K562 (cell line): ENCODE measurements at regions not wholly inside any gene's neighbourhood (a gene's known extent, or its start where the extent isn't known, plus 50 kb on each side); places are given as distances from the start of the nearest gene placed in this dataset.

ENCODE experiments used
- ATAC-seq: fragments of 200-7000 bp; cut with Tn5 transposase; 3 replicates; pipeline ENCODE4 v1.9.1; 2020; ENCODE audit warnings: moderate library complexity
- BruUV-seq: library from RNA; stranded (reverse); fragments of 400-500 nt; replicated peaks from 2 replicates; lab custom pipeline; 2021; lab: Mats Ljungman, UMichigan
- CTCF ChIA-PET: fragments of 300-600 bp; formaldehyde crosslinking; extraction: SDS; loops from one replicate; lab custom pipeline; 2021; ENCODE audit warnings: low intra/inter-chr PET ratio; lab: Yijun Ruan, JAX
- POLR2A ChIA-PET: fragments of 300-600, 350-650 bp; sonication (Branson Sonifier 250); formaldehyde crosslinking; extraction: SDS; loops from one replicate; lab custom pipeline; 2021; ENCODE audit warnings: antibody characterized with exemption, inconsistent platforms; lab: Yijun Ruan, JAX
- DNase-seq, 4 experiments: peaks; one replicate each; pipeline versions ENCODE4 v3.0.0 to v3.0.0-alpha.2; 2011 to 2018; ENCODE audit warnings: low spot score in 3 of 4, mixed read lengths in 3 of 4; ENCODE audit errors: extremely low read depth in 1 of 4
- FAIRE-seq: peaks from 2 replicates; lab custom pipeline; 2011; peaks lifted over from hg19 to GRCh38; lab: Jason Lieb, UNC
- H2AFZ ChIP-seq: 2 replicates; pipeline ENCODE4 v1.6.0; 2011; ENCODE audit warnings: low read depth, low read length, control low read depth, inconsistent platforms
- H3K27ac ChIP-seq: fragments of 200-600 bp; 3 replicates; pipeline ENCODE4 v1.8.0; 2011; ENCODE audit warnings: low read depth, mild to moderate bottlenecking, control low read depth, inconsistent platforms, low read length, moderate library complexity, mixed read lengths; ENCODE audit errors: extremely low read depth
- H3K27me3 ChIP-seq, 2 experiments: fragments of 300-600 bp in 1 of 2; 2 replicates in 1 of 2; 3 replicates in 1 of 2; pipeline versions ENCODE4 v1.6.0 to v1.8.0; 2011; ENCODE audit warnings: inconsistent platforms in 2 of 2, low read length in 2 of 2, mild to moderate bottlenecking in 1 of 2, mixed read lengths in 1 of 2, moderate library complexity in 1 of 2; ENCODE audit not compliant: control insufficient read depth in 2 of 2, insufficient read depth in 2 of 2
- H3K36me3 ChIP-seq: fragments of 300-600 bp; 3 replicates; pipeline ENCODE4 v1.8.0; 2011; ENCODE audit warnings: mild to moderate bottlenecking, low read length, inconsistent platforms; ENCODE audit not compliant: control insufficient read depth, insufficient read depth
- H3K4me1 ChIP-seq, 2 experiments: fragments of 200-600 bp in 1 of 2; replicated peaks in 1 of 2; 2 replicates in 1 of 2; 3 replicates in 1 of 2; pipeline versions ENCODE4 v1.5.1 to v1.8.0; 2011; ENCODE audit warnings: inconsistent platforms in 2 of 2, low read length in 2 of 2, mild to moderate bottlenecking in 1 of 2, mixed read lengths in 1 of 2, moderate library complexity in 1 of 2; ENCODE audit not compliant: control insufficient read depth in 2 of 2, insufficient read depth in 2 of 2
- H3K4me2 ChIP-seq: 2 replicates; pipeline ENCODE4 v1.6.1; 2011; ENCODE audit warnings: low read length, control low read depth, inconsistent platforms, mixed read lengths; ENCODE audit not compliant: insufficient read depth
- H3K4me3 ChIP-seq: fragments of 200-600 bp; sonication (generic), shearing (Covaris generic); 2 replicates; pipeline ENCODE4 v1.5.1; 2016; ENCODE audit warnings: control low read depth, inconsistent platforms
- H3K79me2 ChIP-seq: fragments of 200-600 bp; 3 replicates; pipeline ENCODE4 v1.8.0; 2011; ENCODE audit warnings: low read length, inconsistent platforms; ENCODE audit not compliant: control insufficient read depth, insufficient read depth
- H3K9ac ChIP-seq, 2 experiments: 2 replicates each; pipeline versions ENCODE4 v1.6.0 to v1.6.1; 2011; ENCODE audit warnings: low read depth in 2 of 2, low read length in 2 of 2, control low read depth in 1 of 2, inconsistent platforms in 1 of 2, mild to moderate bottlenecking in 1 of 2, mixed read lengths in 1 of 2; ENCODE audit not compliant: insufficient read depth in 1 of 2
- H3K9me1 ChIP-seq: one replicate; pipeline ENCODE4 v1.6.0; 2011; ENCODE audit warnings: inconsistent platforms, mild to moderate bottlenecking, low read length, moderate library complexity; ENCODE audit not compliant: control insufficient read depth, insufficient read depth
- H3K9me3 ChIP-seq: replicated peaks from 2 replicates; pipeline ENCODE4 v1.5.1; 2011; ENCODE audit warnings: low read depth, low read length, inconsistent platforms; ENCODE audit not compliant: control insufficient read depth, insufficient read depth
- H4K20me1 ChIP-seq: replicated peaks from 2 replicates; pipeline ENCODE4 v1.6.1; 2011; ENCODE audit warnings: low read length, inconsistent platforms, mixed read lengths; ENCODE audit not compliant: control insufficient read depth, insufficient read depth
- CBX3 ChIP-seq, 2 experiments: IDR thresholded peaks; 1 replicate in 1 of 2; 2 replicates in 1 of 2; pipeline ENCODE4 v1.6.1; 2012; ENCODE audit warnings: inconsistent platforms in 2 of 2, low read length in 2 of 2, borderline replicate concordance in 1 of 2, control low read depth in 1 of 2
- ERF ChIP-seq: fragments of 450-650 bp; formaldehyde crosslinking; IDR thresholded peaks from 2 replicates; pipeline ENCODE4 v1.4.0; 2020; ENCODE audit warnings: mild to moderate bottlenecking, mixed read lengths
- GATA2 ChIP-seq: sonication (generic); formaldehyde crosslinking; IDR thresholded peaks from 2 replicates; pipeline ENCODE4 v1.4.0; 2020; ENCODE audit warnings: mild to moderate bottlenecking, missing genetic modification reagents
- ILK ChIP-seq: fragments of 450-650 bp; IDR thresholded peaks from 2 replicates; pipeline ENCODE4 v1.6.1; 2016; ENCODE audit warnings: missing genetic modification characterization, low read depth, mild to moderate bottlenecking, missing compliant biosample characterization, moderate library complexity, borderline replicate concordance
- L3MBTL2 ChIP-seq: fragments of 450-650 bp; IDR thresholded peaks from 2 replicates; pipeline ENCODE4 v1.6.1; 2016; ENCODE audit warnings: mild to moderate bottlenecking, moderate library complexity
- MEF2A ChIP-seq: IDR thresholded peaks from 2 replicates; pipeline ENCODE4 v1.6.1; 2011; ENCODE audit warnings: low read depth, mild to moderate bottlenecking, low read length, moderate library complexity; ENCODE audit not compliant: control insufficient read depth
- MEIS2 ChIP-seq: fragments of 450-650 bp; IDR thresholded peaks from 2 replicates; pipeline ENCODE4 v1.6.1; 2014; ENCODE audit warnings: mild to moderate bottlenecking; ENCODE audit not compliant: partially characterized antibody
- MYC ChIP-seq, 2 experiments: fragments of 250-450 bp in 1 of 2; sonication (Bioruptor Pico) in 1 of 2; IDR thresholded peaks; 2 replicates each; pipeline versions ENCODE4 v1.5.1 to v1.6.1; 2012 to 2021; ENCODE audit warnings: low read depth in 2 of 2, borderline replicate concordance in 1 of 2, improper control_type of control experiment in 1 of 2, low read length in 1 of 2, mild to moderate bottlenecking in 1 of 2, moderate library complexity in 1 of 2
- NR2C1 ChIP-seq, 2 experiments: fragments of 450-650 bp; IDR thresholded peaks; 2 replicates each; pipeline ENCODE4 v1.6.1; 2017; ENCODE audit warnings: mild to moderate bottlenecking in 2 of 2, antibody characterized with exemption in 1 of 2, inconsistent platforms in 1 of 2, missing compliant biosample characterization in 1 of 2, missing genetic modification characterization in 1 of 2
- NRF1 ChIP-seq, 2 experiments: fragments of 450-650 bp; IDR thresholded peaks in 1 of 2; conservative IDR thresholded peaks in 1 of 2; 2 replicates each; pipeline ENCODE4 v1.6.1; 2014; ENCODE audit warnings: mild to moderate bottlenecking in 2 of 2
- TARDBP ChIP-seq: fragments of 450-650 bp; IDR thresholded peaks from 2 replicates; pipeline ENCODE4 v1.6.1; 2016
- ZNF76 ChIP-seq: fragments of 250-450 bp; sonication (Bioruptor Pico); IDR thresholded peaks from 2 replicates; pipeline ENCODE4 v1.4.0; 2020; ENCODE audit warnings: mild to moderate bottlenecking, moderate library complexity, borderline replicate concordance
- ZNF785 ChIP-seq: fragments of 250-450 bp; sonication (Bioruptor Pico); IDR thresholded peaks from 2 replicates; pipeline ENCODE4 v1.4.0; 2020; ENCODE audit warnings: mild to moderate bottlenecking
- ZNF79 ChIP-seq: fragments of 250-450 bp; sonication (Bioruptor Pico); IDR thresholded peaks from 2 replicates; pipeline ENCODE4 v1.4.0; 2020; ENCODE audit warnings: low read depth, mild to moderate bottlenecking, moderate library complexity
- ZNF830 ChIP-seq: fragments of 250-450 bp; sonication (Bioruptor Pico); IDR thresholded peaks from 2 replicates; pipeline ENCODE4 v1.5.0; 2021; ENCODE audit warnings: mild to moderate bottlenecking
- WGBS: fragments of 100-300 bp; shearing (Covaris generic); methylation state at CpG from one replicate; pipeline ENCODE4 v1.1.6; 2016; ENCODE audit warnings: low coverage, mixed read lengths; ENCODE audit not compliant: insufficient coverage; ENCODE audit errors: missing lambda C conversion rate; 5-methylcytosine and 5-hydroxymethylcytosine counted together
- in situ Hi-C: fragments of 300-500 bp; cut with MboI; formaldehyde crosslinking; loops from 4 replicates; pipeline ENCODE4 v1.15.0; 2018; ENCODE audit warnings: inconsistent platforms, mixed read lengths
- intact Hi-C: fragments of 100-400 bp; cut with micrococcal nuclease; formaldehyde crosslinking; loops from 2 replicates; pipeline ENCODE4 v1.14.2; 2022
- TF ChIP-seq, protein P1 (sequence below): sonication (generic); formaldehyde crosslinking; IDR thresholded peaks from 2 replicates; pipeline ENCODE4 v1.8.1; 2023; ENCODE audit warnings: mild to moderate bottlenecking, missing genetic modification reagents
- TF ChIP-seq, protein P2 (sequence below): sonication (generic); formaldehyde crosslinking; IDR thresholded peaks from 2 replicates; pipeline ENCODE4 v1.8.0; 2023; ENCODE audit warnings: mild to moderate bottlenecking, missing genetic modification reagents

DNA sequence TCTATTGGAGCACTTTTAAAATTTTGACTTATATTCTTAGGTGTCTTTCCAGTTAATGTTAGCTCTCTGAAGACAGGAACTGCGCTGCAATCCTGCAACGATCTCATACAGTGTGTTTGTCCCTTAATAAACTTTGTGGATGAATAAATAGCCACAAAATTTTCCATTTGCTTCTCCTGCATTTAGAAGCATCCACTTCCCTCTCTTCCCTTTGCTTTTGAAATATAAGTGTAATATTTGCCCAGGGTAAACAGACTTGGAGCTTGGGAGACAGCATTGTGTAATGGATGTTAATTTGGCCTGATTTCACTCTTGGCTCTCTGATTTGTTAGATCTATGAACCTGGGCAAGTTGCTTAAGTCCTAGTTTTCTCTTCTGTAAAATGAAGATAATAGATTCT is 58.2 kb upstream of the CD28 start:
- ChIA-PET POLR2A (no interaction called here), CTCF (no interaction called here)
- FAIRE-seq (no peak), DNase-seq (no peak), ATAC-seq (no peak)
- 0% methylated on average over 2 of the region's 2 CpGs for WGBS
- BruUV-seq = no TSS peak
- no peak overlapping the region for H3K9ac ChIP-seq
- no peak overlapping the region for H3K4me2 ChIP-seq
- H3K79me2 ChIP-seq = no peaks in the 10 kb centered on the region
- TF ChIP-seq ZNF76 (CRISPR knock-in tag) (no peak), ZNF79 (CRISPR knock-in tag) (no peak), TARDBP (no peak), CBX3 (IDR thresholded peaks at IDR 0.05; ENCODE audit: borderline replicate concordance in 1 of 2, low read length in 2 of 2) (no peak), MEIS2 (no peak), MEF2A (no peak), NR2C1 (IDR thresholded peaks at IDR 0.05) (no peak), NR2C1 (tag; IDR thresholded peaks at IDR 0.05) (no peak), ZNF785 (no peak), ZNF830 (CRISPR knock-in tag) (no peak), ERF (CRISPR knock-in tag) (no peak), MYC (IDR thresholded peaks at IDR 0.05; ENCODE audit: low read depth, low read length) (no peak), MYC (CRISPR knock-in tag; IDR thresholded peaks at IDR 0.05; ENCODE audit: borderline replicate concordance, low read depth) (no peak), L3MBTL2 (no peak), NRF1 (conservative IDR thresholded peaks at IDR 0.05 in 1 of 2, IDR thresholded peaks at IDR 0.05 in 1 of 2) (no peak), ILK (tag) (no peak), GATA2 (CRISPR knock-in tag) (no peak)
- TF ChIP-seq, protein P1, sequence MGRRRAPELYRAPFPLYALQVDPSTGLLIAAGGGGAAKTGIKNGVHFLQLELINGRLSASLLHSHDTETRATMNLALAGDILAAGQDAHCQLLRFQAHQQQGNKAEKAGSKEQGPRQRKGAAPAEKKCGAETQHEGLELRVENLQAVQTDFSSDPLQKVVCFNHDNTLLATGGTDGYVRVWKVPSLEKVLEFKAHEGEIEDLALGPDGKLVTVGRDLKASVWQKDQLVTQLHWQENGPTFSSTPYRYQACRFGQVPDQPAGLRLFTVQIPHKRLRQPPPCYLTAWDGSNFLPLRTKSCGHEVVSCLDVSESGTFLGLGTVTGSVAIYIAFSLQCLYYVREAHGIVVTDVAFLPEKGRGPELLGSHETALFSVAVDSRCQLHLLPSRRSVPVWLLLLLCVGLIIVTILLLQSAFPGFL (CRISPR knock-in tag) = no peak
- TF ChIP-seq, protein P2, sequence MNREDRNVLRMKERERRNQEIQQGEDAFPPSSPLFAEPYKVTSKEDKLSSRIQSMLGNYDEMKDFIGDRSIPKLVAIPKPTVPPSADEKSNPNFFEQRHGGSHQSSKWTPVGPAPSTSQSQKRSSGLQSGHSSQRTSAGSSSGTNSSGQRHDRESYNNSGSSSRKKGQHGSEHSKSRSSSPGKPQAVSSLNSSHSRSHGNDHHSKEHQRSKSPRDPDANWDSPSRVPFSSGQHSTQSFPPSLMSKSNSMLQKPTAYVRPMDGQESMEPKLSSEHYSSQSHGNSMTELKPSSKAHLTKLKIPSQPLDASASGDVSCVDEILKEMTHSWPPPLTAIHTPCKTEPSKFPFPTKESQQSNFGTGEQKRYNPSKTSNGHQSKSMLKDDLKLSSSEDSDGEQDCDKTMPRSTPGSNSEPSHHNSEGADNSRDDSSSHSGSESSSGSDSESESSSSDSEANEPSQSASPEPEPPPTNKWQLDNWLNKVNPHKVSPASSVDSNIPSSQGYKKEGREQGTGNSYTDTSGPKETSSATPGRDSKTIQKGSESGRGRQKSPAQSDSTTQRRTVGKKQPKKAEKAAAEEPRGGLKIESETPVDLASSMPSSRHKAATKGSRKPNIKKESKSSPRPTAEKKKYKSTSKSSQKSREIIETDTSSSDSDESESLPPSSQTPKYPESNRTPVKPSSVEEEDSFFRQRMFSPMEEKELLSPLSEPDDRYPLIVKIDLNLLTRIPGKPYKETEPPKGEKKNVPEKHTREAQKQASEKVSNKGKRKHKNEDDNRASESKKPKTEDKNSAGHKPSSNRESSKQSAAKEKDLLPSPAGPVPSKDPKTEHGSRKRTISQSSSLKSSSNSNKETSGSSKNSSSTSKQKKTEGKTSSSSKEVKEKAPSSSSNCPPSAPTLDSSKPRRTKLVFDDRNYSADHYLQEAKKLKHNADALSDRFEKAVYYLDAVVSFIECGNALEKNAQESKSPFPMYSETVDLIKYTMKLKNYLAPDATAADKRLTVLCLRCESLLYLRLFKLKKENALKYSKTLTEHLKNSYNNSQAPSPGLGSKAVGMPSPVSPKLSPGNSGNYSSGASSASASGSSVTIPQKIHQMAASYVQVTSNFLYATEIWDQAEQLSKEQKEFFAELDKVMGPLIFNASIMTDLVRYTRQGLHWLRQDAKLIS (CRISPR knock-in tag) = no peak
- no peaks in the 10 kb centered on the region for H3K9me3 ChIP-seq
- H3K9me1 ChIP-seq = no peaks in the 10 kb centered on the region
- no peaks in the 10 kb centered on the region for H3K36me3 ChIP-seq
- H3K4me3 ChIP-seq = no peak overlapping the region
- H2AFZ ChIP-seq = no peak overlapping the region
- in situ Hi-C loops = no loop called here
- peaks cover 4 to 17% of the 10 kb centered on the region in 2 experiments; a peak in 3 of 5 replicates for H3K27me3 ChIP-seq
- intact Hi-C loops = no loop called here
- H3K4me1 ChIP-seq = no peaks in the 10 kb centered on the region
- no peaks in the 10 kb centered on the region for H4K20me1 ChIP-seq
- no peak overlapping the region for H3K27ac ChIP-seq
